ENCODE measurements at regions not wholly inside any gene's neighbourhood (a gene's known extent, or its start where the extent isn't known, plus 50 kb on each side); places are given as distances from the start of the nearest gene placed in this dataset.

DNA sequence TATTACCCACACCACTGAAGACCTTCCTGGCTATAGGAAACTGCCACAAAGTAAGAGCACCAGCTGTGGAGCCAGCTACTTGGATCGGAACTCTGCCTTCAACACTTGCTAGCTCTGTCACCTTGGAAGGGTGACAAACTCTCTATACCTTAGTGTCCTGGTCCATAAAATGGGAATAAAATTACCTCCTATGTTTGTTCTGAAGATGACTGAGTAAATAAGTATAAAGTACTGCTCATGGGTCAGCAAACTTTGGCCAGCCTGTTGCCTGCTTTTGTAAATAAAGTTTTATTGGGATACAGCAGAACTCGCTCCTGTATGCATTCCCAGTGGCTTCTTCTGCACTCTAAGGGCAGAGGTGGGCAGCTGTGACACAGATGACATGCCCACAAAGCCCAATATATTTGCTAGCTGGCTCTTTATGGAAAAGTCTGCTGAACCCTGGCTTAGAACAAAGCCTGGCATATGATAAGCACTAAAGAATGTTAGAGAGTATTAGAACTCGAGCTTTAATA lies 451.3 kb downstream of the TMEM182 start:
- intact Hi-C loops (cut with DNase I; ENCODE audit: low total_unique reads): no loop called here
- no peak overlapping the region for H3K27ac ChIP-seq
- DNase-seq: no peak
- no peaks in the 10 kb centered on the region for H3K36me3 ChIP-seq
- no peak overlapping the region for H3K4me3 ChIP-seq
- WGBS, 5 donors: 61 to 82% (median 74%) methylated on average over 3 of the region's 3 CpGs
- H3K27me3 ChIP-seq: no peaks in the 10 kb centered on the region
- H3K9me3 ChIP-seq: peaks cover 0 to 5% (median 0%) of the 10 kb centered on the region in 4 donors
- TF ChIP-seq, protein P1, sequence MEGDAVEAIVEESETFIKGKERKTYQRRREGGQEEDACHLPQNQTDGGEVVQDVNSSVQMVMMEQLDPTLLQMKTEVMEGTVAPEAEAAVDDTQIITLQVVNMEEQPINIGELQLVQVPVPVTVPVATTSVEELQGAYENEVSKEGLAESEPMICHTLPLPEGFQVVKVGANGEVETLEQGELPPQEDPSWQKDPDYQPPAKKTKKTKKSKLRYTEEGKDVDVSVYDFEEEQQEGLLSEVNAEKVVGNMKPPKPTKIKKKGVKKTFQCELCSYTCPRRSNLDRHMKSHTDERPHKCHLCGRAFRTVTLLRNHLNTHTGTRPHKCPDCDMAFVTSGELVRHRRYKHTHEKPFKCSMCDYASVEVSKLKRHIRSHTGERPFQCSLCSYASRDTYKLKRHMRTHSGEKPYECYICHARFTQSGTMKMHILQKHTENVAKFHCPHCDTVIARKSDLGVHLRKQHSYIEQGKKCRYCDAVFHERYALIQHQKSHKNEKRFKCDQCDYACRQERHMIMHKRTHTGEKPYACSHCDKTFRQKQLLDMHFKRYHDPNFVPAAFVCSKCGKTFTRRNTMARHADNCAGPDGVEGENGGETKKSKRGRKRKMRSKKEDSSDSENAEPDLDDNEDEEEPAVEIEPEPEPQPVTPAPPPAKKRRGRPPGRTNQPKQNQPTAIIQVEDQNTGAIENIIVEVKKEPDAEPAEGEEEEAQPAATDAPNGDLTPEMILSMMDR (IDR thresholded peaks at IDR 0.05): no peak
- TF ChIP-seq EP300 (IDR thresholded peaks at IDR 0.05) (no peak), POLR2AphosphoS5 (IDR thresholded peaks at IDR 0.05) (no peak), POLR2A (IDR thresholded peaks at IDR 0.05) (no peak)
- H3K4me1 ChIP-seq: no peaks in the 10 kb centered on the region

DNA sequence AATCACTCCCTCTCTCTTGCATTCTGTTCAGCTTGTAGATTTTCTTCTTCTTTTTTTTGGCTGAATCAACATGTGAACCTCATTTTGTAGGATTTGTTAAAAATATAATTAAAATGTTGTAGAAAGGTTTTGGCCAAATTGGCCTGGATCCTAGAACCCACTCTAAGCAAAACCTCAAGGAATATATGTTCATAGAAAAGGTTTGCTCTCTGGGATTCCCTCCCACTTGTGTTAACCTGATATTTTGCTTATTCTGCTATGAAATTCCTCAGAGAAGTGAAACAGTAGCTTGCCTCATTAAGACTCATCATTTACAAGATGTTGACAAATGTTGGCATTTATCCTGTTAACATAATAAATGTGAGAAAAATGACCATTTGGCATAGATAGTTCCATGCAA lies 456.7 kb downstream of the TMEM182 start:
- H3K4me3 ChIP-seq: no peak overlapping the region
- no peak overlapping the region for H3K27ac ChIP-seq
- no peaks in the 10 kb centered on the region for H3K27me3 ChIP-seq
- H3K4me1 ChIP-seq: no peaks in the 10 kb centered on the region
- DNase-seq: no peak
- H3K9me3 ChIP-seq: peaks cover 0 to 5% (median 0%) of the 10 kb centered on the region in 4 donors
- TF ChIP-seq POLR2A (IDR thresholded peaks at IDR 0.05): no peak
- no peak for TF ChIP-seq EP300 (IDR thresholded peaks at IDR 0.05)
- TF ChIP-seq, protein P1 (IDR thresholded peaks at IDR 0.05): no peak
- no peak for TF ChIP-seq POLR2AphosphoS5 (IDR thresholded peaks at IDR 0.05)
- intact Hi-C loops (cut with DNase I; ENCODE audit: low total_unique reads): no loop called here
- H3K36me3 ChIP-seq: no peaks in the 10 kb centered on the region

DNA sequence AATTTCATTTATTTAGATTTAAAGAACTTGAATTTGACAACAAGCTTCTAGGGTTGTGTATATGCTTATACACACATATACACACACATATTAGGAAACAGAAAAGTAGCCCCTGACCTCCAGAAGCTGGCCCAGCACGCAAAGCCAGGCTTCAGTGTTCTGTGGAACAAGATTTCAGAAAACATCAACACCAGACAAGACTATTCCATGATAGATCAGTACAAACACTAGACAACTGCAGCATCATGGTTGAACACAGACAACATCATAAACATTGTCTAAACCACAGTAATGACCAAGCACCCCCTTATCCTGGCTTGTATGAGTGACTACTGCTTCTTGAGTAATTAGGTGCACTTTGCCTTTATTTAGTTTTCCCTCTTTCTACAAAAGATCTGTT lies 457.6 kb downstream of the TMEM182 start:
- TF ChIP-seq, protein P1 (IDR thresholded peaks at IDR 0.05): no peak
- no peak for TF ChIP-seq POLR2A (IDR thresholded peaks at IDR 0.05)
- intact Hi-C loops (cut with DNase I; ENCODE audit: low total_unique reads): no loop called here
- 59 to 90% (median 67%) methylated on average over 1 of the region's 1 CpG for WGBS, 5 donors

DNA sequence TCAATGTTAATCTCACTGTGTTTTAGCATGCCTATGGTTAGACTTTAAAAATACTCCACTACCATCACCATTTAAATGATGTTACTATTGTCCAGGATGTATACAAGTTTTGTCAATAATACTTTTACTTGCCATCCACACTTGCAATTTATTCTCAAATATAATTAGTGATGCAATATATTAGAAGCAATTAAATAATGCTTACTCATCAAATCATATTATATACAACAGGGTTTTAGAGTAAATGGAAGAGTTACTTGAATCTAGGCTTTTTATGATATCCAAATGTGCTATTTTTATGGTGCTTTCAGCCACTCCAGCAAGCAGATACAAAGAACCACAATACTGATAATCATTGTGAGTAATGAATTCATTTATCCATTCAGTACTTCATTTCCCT lies 461.1 kb downstream of the TMEM182 start:
- no peaks in the 10 kb centered on the region for H3K9me3 ChIP-seq
- intact Hi-C loops (cut with DNase I; ENCODE audit: low total_unique reads): no loop called here

More for the DNA sequence above, 457.6 kb downstream of the TMEM182 start:
- Histone ChIP-seq H3K9me3 (peaks cover 0 to 5% (median 0%) of the 10 kb centered on the region in 4 donors), H3K27ac (no peak overlapping the region), H3K27me3 (no peaks in the 10 kb centered on the region), H3K36me3 (no peaks in the 10 kb centered on the region), H3K4me3 (no peak overlapping the region), H3K4me1 (no peaks in the 10 kb centered on the region)
- no peak for DNase-seq

More for the DNA sequence above, 461.1 kb downstream of the TMEM182 start:
- H3K27me3 ChIP-seq: no peaks in the 10 kb centered on the region
- H3K36me3 ChIP-seq: no peaks in the 10 kb centered on the region
- no peak overlapping the region for H3K4me3 ChIP-seq
- TF ChIP-seq EP300 (IDR thresholded peaks at IDR 0.05): no peak
- TF ChIP-seq POLR2AphosphoS5 (IDR thresholded peaks at IDR 0.05): no peak
- no peak for TF ChIP-seq POLR2A (IDR thresholded peaks at IDR 0.05)
- TF ChIP-seq, protein P1 (IDR thresholded peaks at IDR 0.05): no peak
- no peaks in the 10 kb centered on the region for H3K4me1 ChIP-seq
- DNase-seq: no peak
- H3K27ac ChIP-seq: no peak overlapping the region
